ENCODE measurements at regions not wholly inside any gene's neighbourhood (a gene's known extent, or its start where the extent isn't known, plus 50 kb on each side); places are given as distances from the start of the nearest gene placed in this dataset.

GRCh38 chr11:95466416-95466815, 235.4 kb upstream of the SESN3 start:
- no peak for DNase-seq

- peak; percentile 44 for DNase-seq
Measured at GRCh38 chr11:95465887-95466286, 234.9 kb upstream of the SESN3 start.

GRCh38 chr11:95461858-95462257, 230.9 kb upstream of the SESN3 start:
- DNase-seq, result no peak

- DNase-seq, result no peak
Measured at GRCh38 chr11:95461348-95461747, 230.3 kb upstream of the SESN3 start.

GRCh38 chr11:95459291-95460042, 228.5 kb upstream of the SESN3 start:
- DNase-seq, result no peak

- DNase-seq, result no peak
Measured at GRCh38 chr11:95456714-95457491, 225.9 kb upstream of the SESN3 start.

- DNase-seq, result no peak
Measured at GRCh38 chr11:95455228-95455970, 224.4 kb upstream of the SESN3 start.

GRCh38 chr11:95453616-95454171, 222.7 kb upstream of the SESN3 start:
- DNase-seq, result peak; percentile 50

- DNase-seq, result no peak
Measured at GRCh38 chr11:95451682-95452081, 220.7 kb upstream of the SESN3 start.

- DNase-seq, result no peak
Measured at GRCh38 chr11:95451261-95451660, 220.3 kb upstream of the SESN3 start.

GRCh38 chr11:95450547-95451123, 219.6 kb upstream of the SESN3 start:
- DNase-seq, result no peak

- DNase-seq, result no peak
Measured at GRCh38 chr11:95445746-95446333, 214.8 kb upstream of the SESN3 start.

- no peak for DNase-seq
Measured at GRCh38 chr11:95444309-95445241, 213.6 kb upstream of the SESN3 start.

- DNase-seq, result no peak
Measured at GRCh38 chr11:95443386-95443785, 212.4 kb upstream of the SESN3 start.

- no peak for DNase-seq
Measured at GRCh38 chr11:95442531-95443050, 211.6 kb upstream of the SESN3 start.

- DNase-seq, result no peak
Measured at GRCh38 chr11:95435628-95436353, 204.8 kb upstream of the SESN3 start.

- no peak for DNase-seq
Measured at GRCh38 chr11:95435192-95435591, 204.2 kb upstream of the SESN3 start.

GRCh38 chr11:95434489-95435057, 203.6 kb upstream of the SESN3 start:
- no peak for DNase-seq

- no peak for DNase-seq
Measured at GRCh38 chr11:95434009-95434408, 203.0 kb upstream of the SESN3 start.

Measured in DMS153 (cell line).